IMR-90 (cell line): ENCODE measurements at regions not wholly inside any gene's neighbourhood (a gene's known extent, or its start where the extent isn't known, plus 50 kb on each side); places are given as distances from the start of the nearest gene placed in this dataset.
A peak's percentile ranks its signal among the peaks of the same experiment; 100 is the strongest.

ENCODE experiments used
- ATAC-seq: fragments of 200-7000 bp; cut with Tn5 transposase; 2 replicates; pipeline ENCODE4 v1.9.1; 2020; ENCODE audit warnings: low read depth, mild to moderate bottlenecking, moderate library complexity
- BruUV-seq: library from RNA; stranded (reverse); fragments of 400-500 nt; replicated peaks from 2 replicates; lab custom pipeline; 2021; lab: Mats Ljungman, UMichigan
- CTCF ChIA-PET: fragments of 300-600 bp; formaldehyde crosslinking; extraction: SDS; loops from one replicate; lab custom pipeline; 2021; ENCODE audit warnings: antibody characterized with exemption; lab: Yijun Ruan, JAX
- POLR2A ChIA-PET: fragments of 300-600 bp; sonication (Branson Sonifier 250); formaldehyde crosslinking; loops from one replicate; lab custom pipeline; 2022; ENCODE audit warnings: antibody characterized with exemption; ENCODE audit not compliant: unreplicated experiment; lab: Charles Lee
- DNase-seq: peaks from one replicate; pipeline ENCODE4 v3.0.0; 2013
- H2AFZ ChIP-seq: replicated peaks from 2 replicates; pipeline ENCODE3; 2013; ENCODE audit warnings: low read length, mild to moderate bottlenecking; ENCODE audit not compliant: poor library complexity
- H2AK5ac ChIP-seq: 2 replicates; pipeline ENCODE4 v1.6.1; 2013; ENCODE audit warnings: low read depth, low read length, inconsistent platforms
- H2AK9ac ChIP-seq: replicated peaks from 2 replicates; pipeline ENCODE3; 2013; ENCODE audit warnings: mild to moderate bottlenecking, low read depth, low read length, moderate library complexity; ENCODE audit not compliant: poor library complexity
- H2BK120ac ChIP-seq: 2 replicates; pipeline ENCODE4 v1.6.1; 2013; ENCODE audit warnings: low read depth, low read length, inconsistent platforms
- H2BK15ac ChIP-seq: 3 replicates; pipeline ENCODE4 v1.6.1; 2013; ENCODE audit warnings: low read depth, low read length, inconsistent platforms
- H2BK20ac ChIP-seq: 2 replicates; pipeline ENCODE4 v1.6.1; 2013; ENCODE audit warnings: low read depth, mild to moderate bottlenecking, inconsistent platforms, low read length, moderate library complexity
- H2BK5ac ChIP-seq: 2 replicates; pipeline ENCODE4 v1.6.1; 2013; ENCODE audit warnings: mild to moderate bottlenecking, low read depth, low read length, inconsistent platforms; ENCODE audit not compliant: poor library complexity, severe bottlenecking
- H3K14ac ChIP-seq: replicated peaks from 2 replicates; pipeline ENCODE4 v1.6.1; 2013; ENCODE audit warnings: low read depth, low read length, inconsistent platforms
- H3K18ac ChIP-seq: 2 replicates; pipeline ENCODE4 v1.6.1; 2013; ENCODE audit warnings: low read depth, low read length, control low read depth
- H3K23ac ChIP-seq: 2 replicates; pipeline ENCODE4 v1.6.1; 2013; ENCODE audit warnings: low read depth, low read length, inconsistent platforms
- H3K27ac ChIP-seq: 2 replicates; pipeline ENCODE4 v1.5.1; 2013; ENCODE audit warnings: mild to moderate bottlenecking, control low read depth, low read length; ENCODE audit not compliant: insufficient read depth
- H3K27me3 ChIP-seq: 2 replicates; pipeline ENCODE4 v1.6.1; 2013; ENCODE audit warnings: low read length; ENCODE audit not compliant: control insufficient read depth, insufficient read depth
- H3K36me3 ChIP-seq: 2 replicates; pipeline ENCODE4 v1.6.1; 2013; ENCODE audit warnings: low read length, mixed read lengths; ENCODE audit not compliant: control insufficient read depth, insufficient read depth
- H3K4ac ChIP-seq: 2 replicates; pipeline ENCODE4 v1.6.1; 2013; ENCODE audit warnings: low read depth, low read length, inconsistent platforms
- H3K4me1 ChIP-seq: 2 replicates; pipeline ENCODE4 v1.6.1; 2013; ENCODE audit warnings: low read length, mixed read lengths; ENCODE audit not compliant: control insufficient read depth, insufficient read depth
- H3K4me2 ChIP-seq: 2 replicates; pipeline ENCODE4 v1.6.1; 2013; ENCODE audit warnings: low read depth, mild to moderate bottlenecking, control low read depth, low read length, moderate library complexity
- H3K4me3 ChIP-seq: 2 replicates; pipeline ENCODE4 v1.5.1; 2013; ENCODE audit warnings: low read depth, mild to moderate bottlenecking, control low read depth, low read length, moderate library complexity; ENCODE audit not compliant: insufficient read depth
- H3K56ac ChIP-seq: 2 replicates; pipeline ENCODE4 v1.6.1; 2013; ENCODE audit warnings: low read length, inconsistent platforms; ENCODE audit not compliant: insufficient read depth; ENCODE audit errors: extremely low read depth
- H3K79me1 ChIP-seq, 2 experiments: 2 replicates each; pipeline ENCODE4 v1.6.1; 2013; ENCODE audit warnings: low read length in 2 of 2, inconsistent platforms in 1 of 2, low read depth in 1 of 2
- H3K9ac ChIP-seq: 2 replicates; pipeline ENCODE4 v1.6.1; 2013; ENCODE audit warnings: low read depth, low read length, control low read depth
- H3K9me1 ChIP-seq: 2 replicates; pipeline ENCODE4 v1.6.1; 2013; ENCODE audit warnings: low read length, inconsistent platforms; ENCODE audit not compliant: insufficient read depth
- H3K9me3 ChIP-seq: 2 replicates; pipeline ENCODE4 v1.6.1; 2013; ENCODE audit warnings: low read length; ENCODE audit not compliant: control insufficient read depth, insufficient read depth
- H4K20me1 ChIP-seq: 2 replicates; pipeline ENCODE4 v1.6.1; 2013; ENCODE audit warnings: low read length, inconsistent platforms; ENCODE audit not compliant: insufficient read depth
- H4K5ac ChIP-seq: 2 replicates; pipeline ENCODE4 v1.6.1; 2013; ENCODE audit warnings: mild to moderate bottlenecking, low read depth, low read length, control low read depth
- H4K8ac ChIP-seq, 2 experiments: 2 replicates each; pipeline ENCODE4 v1.6.1; 2013; ENCODE audit warnings: low read depth in 2 of 2, low read length in 2 of 2, control low read depth in 1 of 2, inconsistent platforms in 1 of 2
- H4K91ac ChIP-seq: 2 replicates; pipeline ENCODE4 v1.6.1; 2013; ENCODE audit warnings: low read depth, low read length, inconsistent platforms; ENCODE audit not compliant: insufficient read depth
- MAZ ChIP-seq: IDR thresholded peaks from 2 replicates; pipeline ENCODE4 v1.6.1; 2012; ENCODE audit warnings: low read depth, mild to moderate bottlenecking, low read length, improper control_type of control experiment, moderate library complexity, borderline replicate concordance
- NFE2L2 ChIP-seq: fragments of 150-350 bp; IDR thresholded peaks from 2 replicates; pipeline ENCODE4 v1.6.1; 2016; ENCODE audit warnings: low read depth, mild to moderate bottlenecking, low read length
- RCOR1 ChIP-seq: IDR thresholded peaks from 2 replicates; pipeline ENCODE4 v1.6.1; 2012; ENCODE audit warnings: mild to moderate bottlenecking, low read length, improper control_type of control experiment; ENCODE audit not compliant: insufficient replicate concordance
- WGBS, 2 experiments: methylation state at CpG; one replicate each; pipeline versions ENCODE4 v1.1.5 to v1.1.7; 2013; ENCODE audit warnings: missing lambda C conversion rate in 2 of 2; ENCODE audit not compliant: insufficient read length in 1 of 2; ENCODE audit errors: extremely low coverage in 2 of 2; 5-methylcytosine and 5-hydroxymethylcytosine counted together
- dilution Hi-C: fragments of 300-500 bp; cut with HindIII; formaldehyde crosslinking; loops from one replicate; pipeline ENCODE4 v1.14.3; 2018; ENCODE audit warnings: low sequenced_read_pairs; ENCODE audit not compliant: unreplicated experiment
- in situ Hi-C: fragments of 300-500 bp; cut with MboI; formaldehyde crosslinking; loops from 3 replicates; pipeline ENCODE4 v1.14.3; 2019; ENCODE audit warnings: low sequenced_read_pairs, inconsistent platforms, mixed read lengths
- intact Hi-C: fragments of 100-400 bp; cut with micrococcal nuclease; formaldehyde crosslinking; loops from 2 replicates; pipeline ENCODE4 v1.10.0; 2022

DNA sequence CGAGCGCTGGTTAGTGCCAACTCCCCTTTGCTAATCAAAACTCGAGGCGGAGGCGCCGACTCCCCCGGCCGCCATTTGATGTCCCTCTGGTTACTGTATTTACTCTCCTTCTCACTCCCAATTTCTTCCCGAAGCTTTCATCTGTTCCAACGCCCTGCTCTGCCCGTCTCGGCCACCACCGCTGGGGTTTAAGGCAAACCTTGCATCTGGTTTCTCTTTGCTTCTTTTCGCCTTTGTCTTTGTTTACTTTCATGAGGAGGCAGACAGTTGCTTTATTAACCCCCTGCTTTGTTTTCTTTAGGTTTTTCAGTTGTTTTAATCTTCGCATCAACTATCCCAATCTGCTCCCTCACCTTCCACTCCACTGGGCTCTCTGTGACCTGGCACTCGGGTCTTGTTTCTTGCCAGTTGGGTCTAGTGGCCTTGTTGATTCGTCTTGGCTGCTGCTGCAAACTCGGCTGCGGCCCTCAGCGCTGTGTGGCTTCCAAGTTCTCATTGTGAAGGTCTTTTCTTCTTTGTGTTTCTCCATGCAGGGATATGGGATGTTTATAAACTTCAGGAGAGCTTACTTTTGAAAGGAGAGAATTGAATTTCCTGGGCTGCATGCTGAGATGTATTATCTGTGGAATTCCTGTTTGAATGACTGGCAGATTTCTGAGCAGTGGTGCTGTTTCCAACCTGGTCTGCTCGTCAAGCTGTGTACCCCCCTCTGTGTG is 155.1 kb downstream of the CDC5L start:
- H2BK120ac ChIP-seq, result peak overlapping the region; percentile 12; the same call in 1 of the 2 replicates
- TF ChIP-seq NFE2L2, result 0 out of 2 replicates have a peak, but pooled peaks have one; percentile 27
- no peak for TF ChIP-seq MAZ
- no peak for TF ChIP-seq RCOR1
- peak overlapping the region; percentile 54; the same call in 1 of the 2 replicates for H4K5ac ChIP-seq
- H2AFZ ChIP-seq, result peak overlapping the region; percentile 24
- ATAC-seq (peak; percentile 25), DNase-seq (no peak)
- in situ Hi-C loops, result no loop called here
- no peaks in the 10 kb centered on the region for H3K36me3 ChIP-seq
- BruUV-seq, result no TSS peak
- H3K9me1 ChIP-seq, result no peaks in the 10 kb centered on the region
- H3K4me3 ChIP-seq, result no peak overlapping the region
- H2BK20ac ChIP-seq, result no peak overlapping the region; the same call in 1 of the 2 replicates
- H3K14ac ChIP-seq, result no peak overlapping the region
- no peak overlapping the region for H2BK5ac ChIP-seq
- H3K56ac ChIP-seq, result no peak overlapping the region
- peaks cover 9% of the 10 kb centered on the region; the same call in 1 of the 2 replicates for H3K4me1 ChIP-seq
- no peak overlapping the region for H4K8ac ChIP-seq
- peak overlapping the region; percentile 23 for H3K4me2 ChIP-seq
- WGBS, 2 experiments, result 62% methylated on average over 9 of the region's 21 CpGs; no CpG with 5 or more reads in 1 of the 2 experiments
- no peak overlapping the region for H2AK5ac ChIP-seq
- H4K91ac ChIP-seq, result peak overlapping the region; percentile 39; the same call in 1 of the 2 replicates
- POLR2A ChIA-PET, result no interaction called here
- no peaks in the 10 kb centered on the region for H4K20me1 ChIP-seq
- peaks cover 2% of the 10 kb centered on the region for H3K9me3 ChIP-seq
- peak overlapping the region; percentile 37; the same call in 1 of the 2 replicates for H3K18ac ChIP-seq
- intact Hi-C loops, result no loop called here
- CTCF ChIA-PET, result interaction anchor here (0.6 to 1.4 kb wide), 3 partner anchors 9 to 117 kb away, joined by 3 to 5 read pairs (median 4); no protein-coding TSS in a partner anchor
- no peaks in the 10 kb centered on the region for H3K79me1 ChIP-seq
- dilution Hi-C loops, result no loop called here
- H2BK15ac ChIP-seq, result no peak overlapping the region
- H3K27me3 ChIP-seq, result peaks cover 15% of the 10 kb centered on the region
- H3K9ac ChIP-seq, result no peak overlapping the region
- H2AK9ac ChIP-seq, result no peak overlapping the region
- H3K4ac ChIP-seq, result no peak overlapping the region
- H3K27ac ChIP-seq, result peak overlapping the region; percentile 69; the same call in 1 of the 2 replicates
- H3K23ac ChIP-seq, result no peak overlapping the region
